Liver (tissue), 7 donors: ENCODE measurements at regions not wholly inside any gene's neighbourhood (a gene's known extent, or its start where the extent isn't known, plus 50 kb on each side); places are given as distances from the start of the nearest gene placed in this dataset.

ENCODE experiments used
- DNase-seq: peaks from one replicate; pipeline ENCODE4 v3.0.0-alpha.2; 2017; ENCODE audit warnings: low spot score
- H3K27ac ChIP-seq, 2 donors: one replicate each; pipeline ENCODE4 v1.7.0; 2013; ENCODE audit warnings: inconsistent platforms in 2 of 2, low read length in 2 of 2, control low read depth in 1 of 2, low read depth in 1 of 2, mild to moderate bottlenecking in 1 of 2
- H3K27me3 ChIP-seq, 4 donors: one replicate each; pipeline versions ENCODE4 v1.6.1 to v1.7.0; 2013; ENCODE audit warnings: low read length in 3 of 4, inconsistent platforms in 1 of 4, mild to moderate bottlenecking in 1 of 4, moderate library complexity in 1 of 4; ENCODE audit not compliant: control insufficient read depth in 4 of 4, insufficient read depth in 4 of 4
- H3K36me3 ChIP-seq, 4 donors: one replicate each; pipeline versions ENCODE4 v1.6.1 to v1.7.0; 2013; ENCODE audit warnings: low read length in 3 of 4, mild to moderate bottlenecking in 3 of 4, low read depth in 1 of 4, moderate library complexity in 1 of 4; ENCODE audit not compliant: control insufficient read depth in 4 of 4, insufficient read depth in 3 of 4
- H3K4me1 ChIP-seq, 4 donors: one replicate each; pipeline versions ENCODE4 v1.6.1 to v1.7.0; 2013; ENCODE audit warnings: low read length in 3 of 4, mild to moderate bottlenecking in 3 of 4, moderate library complexity in 1 of 4; ENCODE audit not compliant: control insufficient read depth in 4 of 4, insufficient read depth in 4 of 4
- H3K4me3 ChIP-seq, 3 donors: one replicate each; pipeline versions ENCODE4 v1.6.1 to v1.7.0; 2013; ENCODE audit warnings: low read length in 3 of 3, control low read depth in 1 of 3, low read depth in 1 of 3, mild to moderate bottlenecking in 1 of 3
- H3K9ac ChIP-seq, 2 donors: one replicate each; pipeline ENCODE4 v1.7.0; 2013; ENCODE audit warnings: low read length in 2 of 2, mild to moderate bottlenecking in 2 of 2, moderate library complexity in 2 of 2, control low read depth in 1 of 2, low read depth in 1 of 2
- H3K9me3 ChIP-seq, 4 donors: one replicate each; pipeline versions ENCODE4 v1.6.1 to v1.7.0; 2013; ENCODE audit warnings: low read length in 3 of 4; ENCODE audit not compliant: control insufficient read depth in 4 of 4
- EGR1 ChIP-seq, 2 donors: IDR thresholded peaks; 2 replicates each; pipeline ENCODE4 v1.6.1; 2016 to 2018; ENCODE audit warnings: antibody characterized with exemption in 2 of 2, low read depth in 2 of 2
- FOXA1 ChIP-seq: IDR thresholded peaks from 2 replicates; pipeline ENCODE4 v1.6.1; 2016; ENCODE audit warnings: antibody characterized with exemption
- GABPA ChIP-seq, 2 donors: IDR thresholded peaks in 1 of 2; conservative IDR thresholded peaks in 1 of 2; 2 replicates each; pipeline ENCODE4 v1.6.1; 2016; ENCODE audit warnings: antibody characterized with exemption in 2 of 2, mild to moderate bottlenecking in 1 of 2, moderate library complexity in 1 of 2
- HNF4A ChIP-seq, 2 donors: conservative IDR thresholded peaks; 2 replicates each; pipeline ENCODE4 v1.6.1; 2016; ENCODE audit warnings: antibody characterized with exemption in 2 of 2, mild to moderate bottlenecking in 2 of 2
- HNF4G ChIP-seq: IDR thresholded peaks from 2 replicates; pipeline ENCODE4 v1.6.1; 2016; ENCODE audit warnings: antibody characterized with exemption
- NR2F2 ChIP-seq: IDR thresholded peaks from 2 replicates; pipeline ENCODE4 v1.6.1; 2016; ENCODE audit warnings: antibody characterized with exemption
- RAD21 ChIP-seq, 2 donors: IDR thresholded peaks; 2 replicates each; pipeline ENCODE4 v1.6.1; 2016; ENCODE audit warnings: antibody characterized with exemption in 2 of 2, mild to moderate bottlenecking in 2 of 2
- REST ChIP-seq: IDR thresholded peaks from 2 replicates; pipeline ENCODE4 v1.6.1; 2016; ENCODE audit warnings: antibody characterized with exemption, mild to moderate bottlenecking
- SP1 ChIP-seq: IDR thresholded peaks from 2 replicates; pipeline ENCODE4 v1.6.1; 2018; ENCODE audit warnings: antibody characterized with exemption, mild to moderate bottlenecking
- WGBS: extraction: QIAGEN DNeasy Blood & Tissue Kit; methylation state at CpG from one replicate; pipeline ENCODE4 v1.1.7; 2013; 5-methylcytosine and 5-hydroxymethylcytosine counted together
- TF ChIP-seq, protein P1 (sequence below): IDR thresholded peaks from 2 replicates; pipeline ENCODE4 v1.6.1; 2016; ENCODE audit warnings: antibody characterized with exemption
- TF ChIP-seq, protein P2 (sequence below): IDR thresholded peaks from 2 replicates; pipeline ENCODE4 v1.6.1; 2016; ENCODE audit warnings: antibody characterized with exemption
- TF ChIP-seq, protein P3 (sequence below): IDR thresholded peaks from 2 replicates; pipeline ENCODE4 v1.6.1; 2016; ENCODE audit warnings: antibody characterized with exemption
- donor health status: healthy.
- donor health status: healthy.
- donor health status: healthy.
- donor health status: healthy.

GRCh38 chr3:34793057-34793456 lies 846.3 kb upstream of the ARPP21 start:
- no peaks in the 10 kb centered on the region for H3K36me3 ChIP-seq
- H3K27me3 ChIP-seq = no peaks in the 10 kb centered on the region
- TF ChIP-seq, protein P1, sequence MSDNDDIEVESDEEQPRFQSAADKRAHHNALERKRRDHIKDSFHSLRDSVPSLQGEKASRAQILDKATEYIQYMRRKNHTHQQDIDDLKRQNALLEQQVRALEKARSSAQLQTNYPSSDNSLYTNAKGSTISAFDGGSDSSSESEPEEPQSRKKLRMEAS = no peak
- TF ChIP-seq, protein P2, sequence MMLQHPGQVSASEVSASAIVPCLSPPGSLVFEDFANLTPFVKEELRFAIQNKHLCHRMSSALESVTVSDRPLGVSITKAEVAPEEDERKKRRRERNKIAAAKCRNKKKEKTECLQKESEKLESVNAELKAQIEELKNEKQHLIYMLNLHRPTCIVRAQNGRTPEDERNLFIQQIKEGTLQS = no peak
- TF ChIP-seq HNF4A (conservative IDR thresholded peaks at IDR 0.05) (no peak), NR2F2 (no peak), HNF4G (no peak)
- no peak for DNase-seq
- H3K9ac ChIP-seq = no peak overlapping the region
- no peaks in the 10 kb centered on the region for H3K9me3 ChIP-seq
- WGBS = 85% methylated on average over 1 of the region's 1 CpG
- H3K4me3 ChIP-seq = no peak overlapping the region
- H3K4me1 ChIP-seq = no peaks in the 10 kb centered on the region
- no peak overlapping the region for H3K27ac ChIP-seq

GRCh38 chr3:34807611-34808010 lies 831.7 kb upstream of the ARPP21 start:
- WGBS = 93% methylated on average over 1 of the region's 1 CpG
- H3K27me3 ChIP-seq = no peaks in the 10 kb centered on the region
- no peaks in the 10 kb centered on the region for H3K9me3 ChIP-seq
- no peak overlapping the region for H3K27ac ChIP-seq
- no peak overlapping the region for H3K4me3 ChIP-seq
- H3K4me1 ChIP-seq = no peaks in the 10 kb centered on the region
- no peak for DNase-seq
- H3K36me3 ChIP-seq = no peaks in the 10 kb centered on the region
- no peak overlapping the region for H3K9ac ChIP-seq
- TF ChIP-seq FOXA1 (no peak), REST (no peak), NR2F2 (no peak), RAD21 (IDR thresholded peaks at IDR 0.05) (no peak)

- 80% methylated on average over 1 of the region's 1 CpG for WGBS
- no peak overlapping the region for H3K4me3 ChIP-seq
- no peak overlapping the region for H3K27ac ChIP-seq
- no peak overlapping the region for H3K9ac ChIP-seq
- TF ChIP-seq SP1 = no peak
- TF ChIP-seq RAD21 (IDR thresholded peaks at IDR 0.05) = no peak
- no peak for TF ChIP-seq HNF4G
- no peak for TF ChIP-seq EGR1 (IDR thresholded peaks at IDR 0.05; ENCODE audit: low read depth in 2 of 2)
- TF ChIP-seq GABPA (IDR thresholded peaks at IDR 0.05 in 1 of 2, conservative IDR thresholded peaks at IDR 0.05 in 1 of 2) = no peak
- TF ChIP-seq, protein P3, sequence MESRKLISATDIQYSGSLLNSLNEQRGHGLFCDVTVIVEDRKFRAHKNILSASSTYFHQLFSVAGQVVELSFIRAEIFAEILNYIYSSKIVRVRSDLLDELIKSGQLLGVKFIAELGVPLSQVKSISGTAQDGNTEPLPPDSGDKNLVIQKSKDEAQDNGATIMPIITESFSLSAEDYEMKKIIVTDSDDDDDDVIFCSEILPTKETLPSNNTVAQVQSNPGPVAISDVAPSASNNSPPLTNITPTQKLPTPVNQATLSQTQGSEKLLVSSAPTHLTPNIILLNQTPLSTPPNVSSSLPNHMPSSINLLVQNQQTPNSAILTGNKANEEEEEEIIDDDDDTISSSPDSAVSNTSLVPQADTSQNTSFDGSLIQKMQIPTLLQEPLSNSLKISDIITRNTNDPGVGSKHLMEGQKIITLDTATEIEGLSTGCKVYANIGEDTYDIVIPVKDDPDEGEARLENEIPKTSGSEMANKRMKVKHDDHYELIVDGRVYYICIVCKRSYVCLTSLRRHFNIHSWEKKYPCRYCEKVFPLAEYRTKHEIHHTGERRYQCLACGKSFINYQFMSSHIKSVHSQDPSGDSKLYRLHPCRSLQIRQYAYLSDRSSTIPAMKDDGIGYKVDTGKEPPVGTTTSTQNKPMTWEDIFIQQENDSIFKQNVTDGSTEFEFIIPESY = no peak
- no peaks in the 10 kb centered on the region for H3K36me3 ChIP-seq
- H3K27me3 ChIP-seq = no peaks in the 10 kb centered on the region
- no peak for DNase-seq
- no peaks in the 10 kb centered on the region for H3K9me3 ChIP-seq
- no peaks in the 10 kb centered on the region for H3K4me1 ChIP-seq
These were observed 831.0 kb upstream of the ARPP21 start for GRCh38 chr3:34808287-34808686.
